ENCODE measurements at regions not wholly inside any gene's neighbourhood (a gene's known extent, or its start where the extent isn't known, plus 50 kb on each side); places are given as distances from the start of the nearest gene placed in this dataset.

DNA sequence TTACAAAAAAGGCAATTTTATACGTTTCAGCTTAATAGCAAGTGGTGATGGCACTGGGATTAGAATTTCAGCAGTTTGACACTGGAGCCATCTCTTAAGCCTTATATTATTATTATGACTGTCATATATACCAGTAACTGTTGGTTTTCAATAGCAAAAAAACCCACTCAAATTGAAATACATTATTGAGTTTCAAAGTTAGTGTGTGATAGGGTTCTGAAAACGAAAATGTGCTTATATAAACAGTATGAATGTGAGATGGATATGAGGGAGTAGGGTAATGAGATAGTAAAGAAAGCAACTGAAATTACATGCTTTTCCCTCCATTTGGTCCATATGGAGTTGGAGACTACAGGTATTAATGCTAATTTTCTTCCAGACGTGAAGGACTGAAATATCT is 68.6 kb upstream of the ACTBL2 start:
- H3K4me1 ChIP-seq: no peaks in the 10 kb centered on the region
- no peak for TF ChIP-seq Cebpa-rat (IDR thresholded peaks at IDR 0.05)
- H3K27ac ChIP-seq: no peak overlapping the region
- H3K9ac ChIP-seq: no peak overlapping the region
- H3K9me3 ChIP-seq: no peaks in the 10 kb centered on the region
- no peaks in the 10 kb centered on the region for H3K27me3 ChIP-seq
- no peaks in the 10 kb centered on the region for H3K36me3 ChIP-seq
- no peak overlapping the region for H3K4me2 ChIP-seq
- no peak overlapping the region for H3K4me3 ChIP-seq
- H4K20me1 ChIP-seq: no peaks in the 10 kb centered on the region

DNA sequence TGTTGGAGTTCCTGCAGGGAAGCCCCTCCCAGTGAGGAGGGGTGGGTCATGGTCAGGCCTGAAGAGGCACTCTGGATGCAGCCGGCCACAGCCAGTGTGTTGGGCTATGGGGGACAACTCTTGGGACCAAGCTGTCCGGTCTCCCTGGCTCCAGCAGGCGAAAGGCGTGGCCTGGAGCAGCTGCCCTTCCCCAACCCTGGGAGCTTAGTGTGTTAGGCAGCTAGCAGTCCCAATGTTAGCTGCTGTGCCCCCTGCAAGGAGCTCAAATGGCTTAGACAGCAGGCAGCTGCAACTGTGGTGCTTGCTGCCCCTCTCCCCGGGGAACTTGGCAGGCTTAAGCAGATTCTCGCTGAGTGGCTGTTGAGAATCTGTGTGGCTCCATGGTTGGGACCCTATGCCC is 67.5 kb upstream of the ACTBL2 start:
- Histone ChIP-seq H3K4me2 (no peak overlapping the region), H4K20me1 (no peaks in the 10 kb centered on the region), H3K9ac (no peak overlapping the region), H3K27me3 (no peaks in the 10 kb centered on the region), H3K36me3 (no peaks in the 10 kb centered on the region), H3K27ac (no peak overlapping the region), H3K9me3 (no peaks in the 10 kb centered on the region), H3K4me3 (no peak overlapping the region), H3K4me1 (no peaks in the 10 kb centered on the region)
- no peak for TF ChIP-seq Cebpa-rat (IDR thresholded peaks at IDR 0.05)

DNA sequence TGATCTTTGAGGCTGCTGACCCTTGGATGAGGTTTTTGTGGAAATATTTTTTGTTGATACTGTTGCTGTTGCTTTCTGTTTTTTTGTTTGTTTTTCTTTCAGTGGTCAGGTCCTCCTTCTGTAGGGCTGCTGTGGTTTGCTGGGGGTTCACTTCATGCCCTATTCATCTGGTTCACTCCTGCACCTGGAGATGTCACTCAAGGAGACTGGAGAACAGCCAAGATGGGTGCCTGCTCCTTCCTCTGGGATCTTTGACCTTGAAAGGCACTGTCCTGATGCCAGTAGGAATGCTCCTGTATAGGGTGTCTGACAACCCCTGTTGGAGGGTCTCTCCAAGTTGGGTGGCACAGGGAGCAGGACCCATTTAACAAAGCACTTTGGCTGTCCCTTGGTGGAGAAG is 67.0 kb upstream of the ACTBL2 start:
- no peak for TF ChIP-seq Cebpa-rat (IDR thresholded peaks at IDR 0.05)

DNA sequence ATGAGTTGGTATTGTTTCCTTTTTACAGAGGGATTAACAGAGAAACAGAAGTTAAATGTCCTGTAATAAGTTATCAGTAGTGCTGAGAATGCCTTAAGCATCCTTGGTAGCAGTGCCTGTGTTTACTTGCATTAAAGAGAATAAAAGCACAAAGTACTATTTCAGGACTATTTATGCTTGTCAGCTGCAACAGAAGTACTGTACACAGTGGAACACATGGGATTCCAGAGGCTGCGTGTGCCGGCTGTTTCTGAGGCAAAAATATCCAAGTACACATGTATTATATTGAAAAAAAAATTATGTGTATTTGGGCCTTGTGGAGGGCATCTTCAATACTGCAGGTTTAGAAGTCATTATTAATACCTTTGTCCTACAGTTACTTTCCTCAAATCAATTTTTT is 58.2 kb upstream of the ACTBL2 start:
- peaks cover 7% of the 10 kb centered on the region for H3K4me1 ChIP-seq
- no peaks in the 10 kb centered on the region for H3K27me3 ChIP-seq
- H3K4me3 ChIP-seq: no peak overlapping the region
- no peaks in the 10 kb centered on the region for H3K9me3 ChIP-seq
- H3K36me3 ChIP-seq: no peaks in the 10 kb centered on the region
- no peaks in the 10 kb centered on the region for H4K20me1 ChIP-seq
- no peak for TF ChIP-seq Cebpa-rat (IDR thresholded peaks at IDR 0.05)
- no peak overlapping the region for H3K27ac ChIP-seq
- H3K4me2 ChIP-seq: no peak overlapping the region
- H3K9ac ChIP-seq: no peak overlapping the region

More for the DNA sequence above, 67.0 kb upstream of the ACTBL2 start:
- Histone ChIP-seq H3K9ac (no peak overlapping the region), H3K4me3 (no peak overlapping the region), H3K36me3 (no peaks in the 10 kb centered on the region), H3K27ac (no peak overlapping the region), H3K9me3 (no peaks in the 10 kb centered on the region), H4K20me1 (no peaks in the 10 kb centered on the region), H3K4me2 (no peak overlapping the region), H3K27me3 (no peaks in the 10 kb centered on the region), H3K4me1 (no peaks in the 10 kb centered on the region)

DNA sequence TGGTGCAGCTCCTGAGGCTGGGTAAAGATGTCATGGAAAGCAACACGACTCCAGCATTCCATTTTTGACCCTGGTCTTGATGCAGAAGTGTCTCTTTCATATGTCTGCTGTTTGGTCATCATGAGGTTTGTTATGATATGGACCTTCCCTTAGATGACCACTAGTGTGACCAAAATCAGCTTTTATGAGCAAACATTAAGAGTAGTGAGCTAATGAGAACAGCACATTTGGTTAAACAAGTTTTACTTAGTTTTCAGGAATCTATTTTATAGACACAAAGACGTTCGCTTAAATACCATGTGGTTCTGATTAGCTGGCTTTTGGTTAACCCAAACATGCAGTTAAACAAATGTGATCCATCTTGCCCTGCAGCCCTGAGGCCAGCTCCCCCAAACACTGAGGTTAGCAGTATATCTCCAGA is 56.7 kb upstream of the ACTBL2 start:
- no peaks in the 10 kb centered on the region for H3K36me3 ChIP-seq
- peaks cover 7% of the 10 kb centered on the region for H3K4me1 ChIP-seq
- H3K4me2 ChIP-seq: no peak overlapping the region
- H4K20me1 ChIP-seq: no peaks in the 10 kb centered on the region
- H3K27ac ChIP-seq: no peak overlapping the region
- H3K9ac ChIP-seq: no peak overlapping the region
- TF ChIP-seq Cebpa-rat (IDR thresholded peaks at IDR 0.05): no peak
- no peak overlapping the region for H3K4me3 ChIP-seq
- H3K27me3 ChIP-seq: no peaks in the 10 kb centered on the region
- H3K9me3 ChIP-seq: no peaks in the 10 kb centered on the region

DNA sequence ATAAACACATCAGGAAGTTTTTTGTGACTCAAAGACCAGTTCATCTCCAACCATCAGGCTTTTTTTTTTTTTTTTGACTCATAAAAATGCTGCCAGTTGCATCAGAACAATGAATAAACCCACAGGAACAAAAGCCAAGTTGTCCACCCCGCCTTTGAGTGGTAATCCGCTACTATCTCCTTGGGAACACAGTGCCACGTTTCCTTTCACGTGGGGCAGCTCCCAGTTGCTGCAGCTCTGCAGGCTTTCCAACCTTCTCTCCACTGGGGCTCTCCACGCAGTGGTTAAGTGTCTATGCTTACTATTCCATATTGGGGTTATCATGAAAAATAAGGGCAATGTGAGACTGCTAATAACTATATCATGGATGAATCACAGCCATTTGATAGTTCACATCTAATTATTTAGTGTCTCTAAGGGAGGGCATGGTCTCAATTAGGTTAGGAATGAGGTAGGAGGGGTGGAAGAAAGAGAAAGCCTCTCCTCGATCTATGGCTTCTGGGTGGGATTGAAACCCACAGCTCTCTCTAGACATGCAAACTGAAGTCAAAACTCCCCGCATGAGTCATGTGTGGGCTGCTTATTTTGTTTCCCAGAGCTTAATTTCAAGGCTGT is 55.8 kb upstream of the ACTBL2 start:
- no peak for TF ChIP-seq Cebpa-rat (IDR thresholded peaks at IDR 0.05)
- no peak overlapping the region for H3K4me2 ChIP-seq
- no peaks in the 10 kb centered on the region for H4K20me1 ChIP-seq
- H3K4me3 ChIP-seq: no peak overlapping the region
- peaks cover 7% of the 10 kb centered on the region for H3K4me1 ChIP-seq
- H3K36me3 ChIP-seq: no peaks in the 10 kb centered on the region
- H3K27ac ChIP-seq: no peak overlapping the region
- no peaks in the 10 kb centered on the region for H3K27me3 ChIP-seq
- no peaks in the 10 kb centered on the region for H3K9me3 ChIP-seq
- no peak overlapping the region for H3K9ac ChIP-seq

DNA sequence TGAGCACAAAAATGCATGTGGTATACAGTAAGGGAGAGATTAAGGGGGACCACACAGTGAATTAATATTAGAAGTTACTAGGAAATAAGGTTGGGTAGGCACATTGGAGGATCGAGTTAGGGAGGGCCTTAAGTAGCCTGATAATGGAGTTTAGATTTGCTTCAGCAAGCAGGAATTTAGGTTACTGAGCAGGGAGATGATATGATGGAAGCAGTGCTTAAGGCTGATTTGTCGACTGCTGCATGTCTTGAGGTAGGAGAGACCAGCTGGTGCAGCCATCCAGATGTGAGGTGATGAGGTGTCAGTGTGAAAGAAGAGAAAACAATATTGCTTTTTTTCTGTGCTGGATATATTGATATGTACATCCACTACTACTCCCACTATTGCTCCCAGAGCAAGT is 55.2 kb upstream of the ACTBL2 start:
- H3K4me1 ChIP-seq: peaks cover 7% of the 10 kb centered on the region
- TF ChIP-seq Cebpa-rat (IDR thresholded peaks at IDR 0.05): no peak

DNA sequence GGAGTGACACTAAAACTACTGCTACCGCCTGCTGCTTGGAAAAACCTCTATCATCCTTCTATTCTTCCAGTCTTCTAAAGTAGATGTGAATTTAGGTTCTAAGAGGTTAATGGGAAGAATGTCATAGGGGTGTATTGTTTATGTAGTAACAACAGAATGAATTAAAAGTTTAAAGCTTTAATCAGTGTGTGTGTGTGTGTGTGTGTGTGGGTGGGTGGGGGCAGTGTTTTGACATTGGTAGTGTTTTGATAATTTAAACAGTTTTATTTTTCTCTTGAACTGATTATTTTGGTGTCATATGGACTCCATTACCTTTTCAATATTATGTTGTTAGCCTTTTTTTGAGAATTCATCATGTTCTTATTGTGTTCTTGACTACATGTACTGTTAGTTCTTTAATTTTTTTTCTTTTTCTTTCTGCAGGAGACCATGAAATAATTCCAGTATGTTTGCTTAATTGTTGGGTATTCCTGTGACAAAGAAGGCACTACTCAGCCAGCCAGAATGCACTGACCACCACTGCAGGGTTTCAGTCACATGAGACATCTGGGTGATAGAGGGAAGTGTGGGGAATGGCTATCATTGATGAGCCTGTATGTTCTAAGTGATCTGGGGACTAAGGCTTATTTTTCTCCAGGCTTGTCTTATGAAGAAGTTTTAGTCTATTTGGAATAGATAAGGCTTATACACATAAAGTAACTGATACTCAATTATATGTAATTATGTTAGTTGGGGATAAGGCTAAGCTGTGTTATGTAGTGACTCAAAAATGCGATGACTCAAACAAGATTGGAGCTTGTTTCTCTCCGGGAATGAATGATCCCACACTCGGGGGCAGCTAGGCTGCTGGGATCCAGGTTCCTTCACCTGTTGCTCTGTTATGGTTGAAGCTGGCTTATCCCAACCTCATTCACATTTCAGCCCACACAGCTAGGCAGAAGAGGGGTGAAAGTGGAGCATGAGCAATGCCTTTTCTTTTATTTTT is 50.2 kb upstream of the ACTBL2 start:
- Histone ChIP-seq H3K27ac (no peak overlapping the region), H3K9me3 (no peaks in the 10 kb centered on the region), H3K4me1 (peaks cover 3% of the 10 kb centered on the region), H3K9ac (no peak overlapping the region), H3K36me3 (no peaks in the 10 kb centered on the region), H3K27me3 (no peaks in the 10 kb centered on the region), H3K4me3 (no peak overlapping the region), H3K4me2 (no peak overlapping the region), H4K20me1 (no peaks in the 10 kb centered on the region)
- TF ChIP-seq Cebpa-rat (IDR thresholded peaks at IDR 0.05): no peak

More for the DNA sequence above, 55.2 kb upstream of the ACTBL2 start:
- Histone ChIP-seq H3K27me3 (no peaks in the 10 kb centered on the region), H3K4me2 (no peak overlapping the region), H3K9me3 (no peaks in the 10 kb centered on the region), H4K20me1 (no peaks in the 10 kb centered on the region), H3K36me3 (no peaks in the 10 kb centered on the region), H3K27ac (no peak overlapping the region), H3K9ac (no peak overlapping the region), H3K4me3 (no peak overlapping the region)

Measured in BLaER1 (cell line).